Vagina (tissue), 2 donors: ENCODE measurements at regions not wholly inside any gene's neighbourhood (a gene's known extent, or its start where the extent isn't known, plus 50 kb on each side); places are given as distances from the start of the nearest gene placed in this dataset.

Experiments used
- CTCF ChIP-seq, 3 experiments: fragments of 450-650 bp in 2 of 3; fragments of 200-600 bp in 1 of 3; sonication (generic) in 1 of 3; IDR thresholded peaks; one replicate each; pipeline ENCODE4 v1.5.1; 2017 to 2019; ENCODE audit warnings: antibody characterized with exemption in 3 of 3, mild to moderate bottlenecking in 2 of 3, moderate library complexity in 2 of 3
- POLR2AphosphoS5 ChIP-seq, 2 donors: sonication (generic); formaldehyde crosslinking; IDR thresholded peaks; one replicate each; pipeline ENCODE4 v1.9.0; 2017; ENCODE audit warnings: antibody characterized with exemption in 2 of 2, mild to moderate bottlenecking in 2 of 2, low read depth in 1 of 2; ENCODE audit not compliant: insufficient read depth in 1 of 2

- TF ChIP-seq CTCF (IDR thresholded peaks at IDR 0.05): no peak
- no peak for TF ChIP-seq POLR2AphosphoS5 (IDR thresholded peaks at IDR 0.05; ENCODE audit: insufficient read depth in 1 of 2, low read depth in 1 of 2)
Observed at GRCh38 chr1:81381881-81382280, 418.9 kb upstream of the ADGRL2 start.
